Peyer's patch (tissue), 4 donors: ENCODE measurements at regions not wholly inside any gene's neighbourhood (a gene's known extent, or its start where the extent isn't known, plus 50 kb on each side); places are given as distances from the start of the nearest gene placed in this dataset.

ENCODE experiments used
- DNase-seq, 3 donors: peaks; one replicate each; pipeline ENCODE4 v3.0.0-alpha.2; 2017 to 2019
- H3K27ac ChIP-seq, 4 donors: fragments of 200-600 bp; sonication (generic); one replicate each; pipeline ENCODE4 v1.5.1; 2016 to 2019
- H3K27me3 ChIP-seq, 2 donors: fragments of 200-600 bp; sonication (generic); one replicate each; pipeline ENCODE4 v1.5.1; 2019
- H3K36me3 ChIP-seq, 3 donors: fragments of 200-600 bp; sonication (generic); one replicate each; pipeline ENCODE4 v1.5.1; 2016 to 2019
- H3K4me1 ChIP-seq, 4 donors: fragments of 200-600 bp; sonication (generic); one replicate each; pipeline ENCODE4 v1.5.1; 2016 to 2019
- H3K4me3 ChIP-seq, 4 donors: fragments of 200-600 bp; sonication (generic); 1 replicate in 3 of 4; 2 replicates in 1 of 4; pipeline ENCODE4 v1.5.1; 2016 to 2019; ENCODE audit warnings: mild to moderate bottlenecking in 1 of 4
- H3K9me3 ChIP-seq, 4 donors: fragments of 200-600 bp; sonication (generic); one replicate each; pipeline ENCODE4 v1.5.1; 2016 to 2019; ENCODE audit warnings: mild to moderate bottlenecking in 1 of 4
- CTCF ChIP-seq, 6 experiments: fragments of 450-650 bp in 4 of 6; fragments of 200-600 bp in 2 of 6; sonication (generic) in 1 of 6; IDR thresholded peaks; one replicate each; pipeline ENCODE4 v1.5.1; 2017 to 2019; ENCODE audit warnings: antibody characterized with exemption in 6 of 6, mild to moderate bottlenecking in 3 of 6, moderate library complexity in 1 of 6
- POLR2A ChIP-seq, 2 donors: fragments of 450-650 bp; IDR thresholded peaks; one replicate each; pipeline ENCODE4 v1.5.1; 2017; ENCODE audit warnings: antibody characterized with exemption in 2 of 2, mild to moderate bottlenecking in 2 of 2, moderate library complexity in 2 of 2

- no peaks in the 10 kb centered on the region for H3K27me3 ChIP-seq
- no peaks in the 10 kb centered on the region for H3K9me3 ChIP-seq
- H3K4me1 ChIP-seq: no peaks in the 10 kb centered on the region
- H3K4me3 ChIP-seq: no peak overlapping the region
- DNase-seq: no peak
- no peak overlapping the region for H3K27ac ChIP-seq
- no peaks in the 10 kb centered on the region for H3K36me3 ChIP-seq
- TF ChIP-seq POLR2A (IDR thresholded peaks at IDR 0.05) (no peak), CTCF (IDR thresholded peaks at IDR 0.05) (no peak)
Observed at GRCh38 chr11:127862406-127862805, 725.0 kb downstream of the ETS1 start.

- Histone ChIP-seq H3K27me3 (no peaks in the 10 kb centered on the region), H3K27ac (no peak overlapping the region), H3K9me3 (no peaks in the 10 kb centered on the region), H3K4me1 (no peaks in the 10 kb centered on the region), H3K36me3 (no peaks in the 10 kb centered on the region), H3K4me3 (no peak overlapping the region)
- no peak for DNase-seq
- no peak for TF ChIP-seq POLR2A (IDR thresholded peaks at IDR 0.05)
- TF ChIP-seq CTCF (IDR thresholded peaks at IDR 0.05): no peak
Observed at GRCh38 chr11:127859941-127860354, 727.4 kb downstream of the ETS1 start.

DNA sequence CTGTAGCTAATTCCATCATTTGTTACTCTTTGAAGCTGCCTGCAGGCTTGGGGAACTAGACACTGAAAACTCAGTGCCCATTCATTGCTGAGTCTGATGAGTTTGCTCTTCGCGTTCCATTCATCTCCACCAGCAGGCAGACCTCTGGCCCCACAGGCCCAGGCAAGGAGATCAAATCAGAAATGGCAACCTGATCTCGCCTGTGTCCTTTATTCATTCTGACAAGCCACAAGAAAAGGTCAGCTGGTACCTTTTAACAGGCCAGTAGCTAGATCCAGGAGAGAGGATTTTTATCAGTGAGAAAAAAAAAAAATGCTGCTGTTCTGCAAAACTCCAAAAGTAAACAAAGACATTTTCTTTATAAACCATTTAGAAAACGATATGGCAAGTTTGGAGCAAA lies 742.5 kb downstream of the ETS1 start:
- no peaks in the 10 kb centered on the region for H3K36me3 ChIP-seq
- no peak overlapping the region for H3K4me3 ChIP-seq
- H3K27me3 ChIP-seq: no peaks in the 10 kb centered on the region
- H3K9me3 ChIP-seq: no peaks in the 10 kb centered on the region
- TF ChIP-seq CTCF (IDR thresholded peaks at IDR 0.05): no peak
- TF ChIP-seq POLR2A (IDR thresholded peaks at IDR 0.05): no peak
- H3K4me1 ChIP-seq: no peaks in the 10 kb centered on the region
- DNase-seq: no peak
- no peak overlapping the region for H3K27ac ChIP-seq

DNA sequence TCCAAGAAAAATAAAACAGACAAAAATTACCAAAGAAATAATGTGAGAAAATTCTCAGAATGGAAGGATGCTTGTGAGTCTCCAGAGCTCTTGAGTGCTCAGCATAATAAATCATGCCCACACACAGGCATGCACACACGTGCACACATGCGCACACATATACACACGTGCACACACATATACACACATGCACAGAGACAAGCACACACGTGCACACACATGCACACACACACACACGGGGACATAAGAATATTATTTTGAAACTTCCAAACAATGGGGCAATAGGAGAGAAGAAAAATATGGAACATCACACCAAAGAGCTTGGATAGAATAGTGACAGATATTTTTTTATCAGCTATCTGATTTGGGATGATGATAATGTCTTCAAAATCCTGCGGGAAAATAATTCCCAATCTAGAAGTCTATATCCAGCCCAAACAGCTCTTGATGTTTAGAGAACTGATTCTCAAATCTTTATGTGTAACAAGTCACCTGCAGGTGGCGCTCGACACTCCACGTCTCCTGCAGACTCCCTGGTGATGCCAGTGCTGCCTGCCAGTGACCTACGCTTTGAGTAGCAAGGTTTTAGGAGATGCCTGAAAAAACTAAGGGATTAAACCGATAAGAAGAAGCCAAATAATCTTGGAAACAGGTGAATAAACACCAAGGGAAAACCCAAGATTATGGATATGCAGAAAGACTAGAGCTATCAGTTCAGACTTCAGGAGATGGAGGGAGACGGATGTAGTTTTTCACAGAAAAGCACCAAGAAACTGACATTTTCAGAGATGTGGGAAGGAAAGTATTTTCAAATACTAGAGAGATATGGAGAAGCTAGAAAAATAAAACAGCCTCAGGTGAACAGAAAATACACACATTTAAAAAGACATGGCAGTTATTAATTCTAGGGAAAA lies 743.6 kb downstream of the ETS1 start:
- Histone ChIP-seq H3K4me3 (no peak overlapping the region), H3K4me1 (no peaks in the 10 kb centered on the region), H3K27me3 (no peaks in the 10 kb centered on the region), H3K36me3 (no peaks in the 10 kb centered on the region), H3K9me3 (no peaks in the 10 kb centered on the region), H3K27ac (no peak overlapping the region)
- TF ChIP-seq CTCF (IDR thresholded peaks at IDR 0.05): peak in 2 of 6 experiments; percentile 9 to 17
- TF ChIP-seq POLR2A (IDR thresholded peaks at IDR 0.05): no peak
- DNase-seq: peak; percentile 30 to 70 (median 65)

- no peak overlapping the region for H3K4me3 ChIP-seq
- no peak for DNase-seq
- H3K4me1 ChIP-seq: no peaks in the 10 kb centered on the region
- no peaks in the 10 kb centered on the region for H3K27me3 ChIP-seq
- H3K9me3 ChIP-seq: no peaks in the 10 kb centered on the region
- TF ChIP-seq CTCF (IDR thresholded peaks at IDR 0.05) (no peak), POLR2A (IDR thresholded peaks at IDR 0.05) (no peak)
- H3K27ac ChIP-seq: no peak overlapping the region
- H3K36me3 ChIP-seq: no peaks in the 10 kb centered on the region
Observed at GRCh38 chr11:127825183-127825582, 762.2 kb downstream of the ETS1 start.
